G401 (cell line): ENCODE measurements at regions not wholly inside any gene's neighbourhood (a gene's known extent, or its start where the extent isn't known, plus 50 kb on each side); places are given as distances from the start of the nearest gene placed in this dataset.
"Not testable (repeated sequence)": the region's sequence is repeated elsewhere in the genome, so short reads cannot be mapped to it uniquely, and the experiment has no call there.

Experiments
- DNase-seq: peaks from one replicate; pipeline ENCODE4 v3.0.0-alpha.2; 2015; ENCODE audit warnings: low spot score
- in situ Hi-C: cut with HindIII; loops from 2 replicates; pipeline ENCODE4 v1.10.0; 2016; ENCODE audit warnings: low sequenced_read_pairs, mixed read lengths

DNA sequence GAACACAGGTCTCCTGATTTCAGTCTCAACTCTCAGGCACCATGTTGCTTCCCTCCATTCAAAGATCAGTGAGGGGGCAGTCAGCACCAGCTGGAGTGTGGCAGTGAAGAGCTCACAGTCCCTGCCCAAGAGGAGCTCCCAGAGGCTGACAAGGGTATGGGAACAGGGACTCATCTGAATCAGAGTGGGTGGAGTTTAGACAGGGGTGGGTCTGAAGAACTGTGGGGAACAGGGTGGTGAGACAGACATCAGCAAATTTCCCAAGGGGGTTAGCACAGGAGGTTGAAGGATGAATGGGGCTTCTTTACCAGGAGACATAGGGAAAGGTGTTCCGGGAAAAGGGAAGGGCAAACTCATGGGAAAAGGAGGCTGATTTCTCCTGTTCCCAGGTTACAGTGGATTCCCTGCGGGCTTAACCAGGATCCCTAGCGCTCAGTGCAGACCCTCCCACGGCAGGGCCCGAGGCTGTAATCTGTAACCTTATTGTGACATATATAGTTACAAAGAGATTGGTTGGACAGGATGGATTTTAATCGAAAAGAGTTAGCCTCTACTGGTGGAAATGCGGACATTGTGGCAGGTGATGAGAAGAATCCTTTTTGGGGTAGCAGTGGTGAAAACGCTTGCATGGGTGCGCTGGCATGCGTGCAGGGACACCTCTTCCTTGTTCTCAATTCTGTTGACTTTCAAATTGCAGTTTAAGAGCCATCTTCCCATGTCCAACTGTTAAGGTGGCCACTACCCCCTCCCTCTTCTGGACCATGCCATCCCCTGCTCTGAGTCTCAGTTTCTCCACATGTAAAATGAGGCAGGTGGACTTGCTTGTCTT, 160.3 kb downstream of the SMAD6 start:
- in situ Hi-C loops = no loop called here
- no peak for DNase-seq

DNA sequence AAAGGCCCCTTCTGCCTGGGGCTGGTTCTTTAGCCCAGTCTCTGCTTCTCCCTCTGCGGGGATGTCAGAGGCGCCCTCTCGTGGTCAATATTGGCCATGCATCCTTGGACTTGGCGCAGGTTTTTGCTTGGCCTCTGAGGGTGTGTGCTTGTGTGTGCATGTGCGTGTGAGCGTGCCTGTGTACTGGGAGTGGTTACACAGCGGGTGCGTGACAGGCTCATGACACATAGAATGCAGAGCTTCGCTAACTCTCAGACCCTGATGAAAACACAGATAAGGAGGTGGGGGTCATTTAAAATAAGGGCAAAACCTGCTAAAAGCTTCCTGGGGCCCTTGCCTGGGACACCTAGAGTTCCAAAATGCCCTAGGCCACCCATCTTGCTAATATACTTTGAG, 160.9 kb downstream of the SMAD6 start:
- in situ Hi-C loops = no loop called here

DNA sequence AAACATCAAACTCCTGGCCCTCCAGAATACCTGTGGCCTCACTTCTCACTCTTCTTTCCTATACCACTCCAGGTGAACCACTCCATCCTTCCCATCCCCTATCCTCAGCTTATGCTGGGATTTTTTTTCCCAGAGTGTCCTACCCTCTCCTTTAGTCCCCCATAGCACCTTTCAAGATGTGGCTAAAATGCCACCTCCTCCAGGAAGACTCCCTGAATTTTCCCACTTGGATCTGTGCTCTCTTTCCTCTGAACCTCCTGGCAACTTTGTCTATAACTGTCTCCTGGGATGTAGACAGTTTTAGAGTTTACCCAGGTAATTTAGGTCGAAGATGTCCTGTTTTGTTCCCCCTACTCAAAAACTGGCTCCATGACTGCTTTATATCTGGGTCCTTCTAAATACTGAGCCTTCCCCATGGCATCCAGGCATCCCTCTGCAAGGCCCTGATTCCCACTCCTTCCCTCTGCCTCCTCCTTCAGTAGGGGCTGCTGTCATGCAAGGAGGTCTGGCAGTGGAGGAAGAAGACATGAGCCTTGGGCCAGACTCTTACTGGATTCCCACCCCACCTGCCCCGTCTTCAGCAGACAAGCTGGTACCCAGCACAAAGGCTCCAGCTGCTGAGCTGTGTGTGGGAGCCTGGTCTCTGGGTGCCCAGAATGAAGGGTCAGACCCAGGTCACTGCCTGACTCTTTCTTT, 161.5 kb downstream of the SMAD6 start:
- DNase-seq = no peak

More for the DNA sequence above, 160.9 kb downstream of the SMAD6 start:
- peak; percentile 70 for DNase-seq

DNA sequence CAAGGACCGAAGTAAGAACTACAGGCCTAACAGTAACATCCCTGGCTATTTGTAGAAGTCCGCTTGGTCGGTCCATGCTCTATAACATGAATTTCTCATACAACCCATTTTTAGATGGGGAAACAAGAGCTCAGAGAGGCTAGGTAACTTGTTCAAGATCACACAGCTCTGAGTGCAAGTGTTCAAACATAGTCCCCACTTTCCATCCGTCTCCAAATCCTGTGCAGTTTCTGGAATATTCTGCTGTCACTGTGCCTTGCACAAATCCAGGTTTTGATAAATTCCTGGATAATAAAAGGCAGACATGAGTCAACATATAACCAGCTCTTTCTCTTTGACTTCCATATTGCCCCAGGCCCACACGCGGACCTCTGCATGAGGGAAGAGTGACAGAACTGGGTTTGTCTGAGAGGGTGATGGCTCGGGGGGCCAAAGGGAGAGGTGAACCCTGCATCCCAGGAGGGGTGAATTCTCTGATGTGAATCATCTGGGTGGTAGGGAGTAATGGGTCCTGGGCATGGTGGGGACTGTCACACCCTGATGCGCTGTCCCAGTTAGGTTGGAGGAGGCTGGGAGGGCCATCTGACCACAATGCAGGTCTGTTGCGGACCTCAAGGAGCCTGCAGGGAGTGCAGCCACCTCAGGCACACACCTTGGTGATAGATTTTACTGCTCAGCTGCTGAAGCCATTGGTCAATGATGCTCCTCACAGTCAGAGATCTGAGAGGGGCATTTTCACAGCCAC, 162.2 kb downstream of the SMAD6 start:
- in situ Hi-C loops = no loop called here

More for the DNA sequence above, 161.5 kb downstream of the SMAD6 start:
- in situ Hi-C loops = no loop called here

DNA sequence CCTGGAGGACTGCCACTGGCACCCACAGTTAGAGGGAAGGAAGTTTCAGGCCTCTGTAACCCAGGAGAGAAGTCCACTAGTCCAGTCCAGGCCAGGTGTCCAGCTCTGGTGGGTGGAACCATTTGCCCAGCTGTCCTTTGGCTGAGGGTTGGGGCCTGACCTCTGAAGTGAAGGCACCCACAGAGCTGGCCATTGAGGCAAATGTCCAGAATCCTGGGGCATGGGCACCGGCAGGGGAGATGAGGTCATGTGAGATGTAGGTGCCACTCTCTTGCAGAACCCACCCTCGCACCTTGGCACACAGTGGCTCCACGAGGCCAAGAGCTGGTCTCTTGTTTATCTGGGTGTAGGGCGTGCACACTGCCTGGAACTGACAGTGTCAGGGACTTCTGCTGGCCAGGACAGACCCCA, 162.8 kb downstream of the SMAD6 start:
- DNase-seq = no peak
- in situ Hi-C loops = no loop called here

More for the DNA sequence above, 162.2 kb downstream of the SMAD6 start:
- DNase-seq = no peak

DNA sequence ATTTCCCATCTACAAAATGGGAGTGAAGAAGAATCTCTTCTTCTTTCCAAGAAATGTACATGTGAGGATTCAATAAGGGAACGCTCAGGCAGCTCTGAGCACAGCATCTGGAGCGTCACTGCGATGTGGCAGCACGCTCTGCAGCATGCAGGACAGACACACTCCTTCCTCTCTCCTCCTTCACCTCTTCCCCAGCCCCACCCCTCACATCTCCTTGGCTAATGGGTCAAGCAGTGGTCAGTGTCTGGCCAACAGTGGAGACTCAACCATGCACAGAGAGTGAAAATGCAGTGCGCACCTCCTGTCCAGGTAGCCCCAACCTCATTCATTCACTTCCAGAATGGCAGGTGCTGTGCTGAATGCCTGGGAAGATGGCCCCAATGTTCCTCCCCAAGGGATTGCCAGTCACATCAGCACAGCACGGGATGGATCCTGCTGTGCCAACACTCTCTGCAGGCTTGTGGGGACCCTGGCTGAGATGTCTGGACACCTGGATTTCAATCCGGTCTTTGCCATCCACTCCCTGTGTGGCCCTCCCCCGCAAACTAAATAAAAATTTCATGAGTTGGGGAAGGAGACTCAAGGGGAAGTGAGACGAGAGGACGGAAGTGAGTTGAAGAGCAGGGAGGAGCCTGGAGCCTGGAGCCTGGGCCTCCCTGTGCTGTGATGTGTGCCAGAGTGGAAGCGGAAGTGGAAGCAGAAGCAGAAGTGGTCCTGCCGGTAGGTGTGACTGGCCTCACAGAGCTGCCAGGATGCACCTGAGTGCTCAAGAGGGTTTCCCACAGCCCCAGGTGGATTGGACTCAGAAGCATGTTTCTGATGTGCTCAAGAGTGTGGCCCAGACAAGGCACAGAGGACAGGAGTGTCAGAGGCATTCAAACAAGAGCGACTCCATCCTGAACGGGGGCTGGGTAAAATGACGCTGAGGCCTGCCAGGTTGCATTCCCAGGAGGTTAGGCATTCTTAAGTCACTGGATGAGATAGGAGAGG, 163.9 kb downstream of the SMAD6 start:
- no peak for DNase-seq
- in situ Hi-C loops = no loop called here

DNA sequence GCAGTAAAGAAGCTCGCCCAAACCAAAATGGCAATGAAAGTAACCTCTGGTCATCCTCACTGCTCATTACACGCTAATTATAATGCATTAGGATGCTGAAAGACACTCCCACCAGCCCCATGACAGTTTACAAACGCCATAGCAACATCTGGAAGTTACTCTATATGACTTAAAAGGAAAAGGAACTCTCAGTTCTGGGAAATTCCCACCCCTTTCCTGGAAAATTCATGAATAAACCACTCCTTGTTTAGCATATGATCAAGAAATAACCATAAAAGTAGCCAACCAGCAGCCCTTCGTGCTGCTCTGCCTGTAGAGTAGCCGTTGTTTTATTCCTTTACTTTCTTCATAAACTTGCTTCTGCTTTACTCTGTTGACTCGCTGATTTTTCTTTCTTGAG, 164.6 kb downstream of the SMAD6 start:
- no peak for DNase-seq
- in situ Hi-C loops = no loop called here

DNA sequence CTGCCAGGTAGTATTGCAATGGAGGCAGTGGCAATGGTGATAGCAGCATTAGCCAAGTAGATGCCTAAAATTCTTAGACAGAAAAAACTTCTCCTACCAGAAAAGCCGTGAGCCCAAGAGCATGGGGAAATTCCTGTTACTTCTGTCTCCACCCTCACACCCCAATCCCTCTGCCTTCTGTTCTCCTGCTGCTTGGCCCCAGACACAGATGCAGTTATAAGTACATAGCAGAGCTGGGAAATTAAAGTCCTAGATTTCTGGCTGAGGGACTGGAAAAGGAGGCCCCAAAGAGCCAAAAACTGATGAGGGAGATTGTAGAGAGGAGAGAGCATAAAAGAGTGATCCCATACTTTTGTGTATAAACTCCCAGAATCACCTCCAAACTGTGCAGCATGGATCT, 166.9 kb downstream of the SMAD6 start:
- in situ Hi-C loops = no loop called here
- no peak for DNase-seq

DNA sequence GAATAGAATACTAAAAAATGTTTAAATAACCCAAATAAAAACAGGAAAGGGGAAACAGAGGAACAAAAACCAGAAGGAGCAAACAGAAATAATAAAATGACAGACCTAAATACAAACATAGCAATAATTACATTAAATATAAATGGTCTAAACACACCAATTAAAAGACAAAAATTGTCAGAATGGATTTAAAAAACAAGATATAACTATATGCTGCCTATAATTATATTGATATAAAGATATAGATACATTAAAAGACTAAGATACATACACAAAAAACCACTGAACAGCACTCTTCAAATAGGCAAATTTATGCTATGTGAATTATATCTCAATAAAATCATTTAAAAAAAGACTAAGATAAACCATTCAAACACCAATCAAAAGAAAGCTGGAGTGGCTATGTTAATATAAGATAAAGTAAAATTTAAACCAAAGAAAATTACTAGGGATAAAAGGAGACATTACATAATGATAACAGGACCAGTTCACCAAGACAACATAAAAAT, 168.9 kb downstream of the SMAD6 start:
- no peak for DNase-seq
- in situ Hi-C loops = no loop called here

DNA sequence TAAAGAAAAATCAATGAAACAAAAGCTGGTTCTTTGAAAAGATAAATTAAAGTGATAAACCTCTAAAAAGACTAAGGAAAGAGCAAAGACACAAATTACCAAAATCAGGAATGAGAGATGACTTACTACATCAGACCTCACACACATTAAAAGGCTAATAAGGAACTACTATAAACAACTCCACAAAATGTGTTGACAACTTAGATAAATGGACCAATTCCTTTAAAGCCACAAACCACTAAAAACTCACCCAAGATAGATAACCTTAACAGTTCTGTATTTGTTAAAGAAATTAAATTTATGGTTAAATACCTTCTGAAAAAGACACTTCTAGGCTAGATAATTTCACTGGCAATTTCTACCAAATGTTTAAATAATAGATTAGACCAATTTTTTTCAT, 170.4 kb downstream of the SMAD6 start:
- in situ Hi-C loops = no loop called here
- DNase-seq = no peak

DNA sequence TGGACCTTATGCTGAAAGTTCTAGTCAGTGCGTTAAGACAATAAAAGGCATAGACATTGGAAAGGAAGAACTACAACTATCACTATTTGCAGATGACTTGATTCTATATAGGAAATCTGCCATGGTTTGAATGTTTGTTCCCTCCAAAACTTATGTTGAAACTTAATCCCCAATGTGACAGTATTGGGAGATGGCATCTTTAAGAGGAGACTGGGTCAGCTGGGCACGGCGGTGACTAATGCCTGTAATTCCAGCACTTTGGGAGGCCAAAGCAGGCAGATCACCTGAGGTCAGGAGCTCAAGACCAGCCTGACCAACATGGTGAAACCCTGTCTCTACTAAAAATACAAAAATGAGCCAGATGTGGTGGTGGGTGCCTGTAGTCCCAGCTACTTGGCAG, 171.3 kb downstream of the SMAD6 start:
- in situ Hi-C loops, DNase-seq: not testable (repeated sequence)

DNA sequence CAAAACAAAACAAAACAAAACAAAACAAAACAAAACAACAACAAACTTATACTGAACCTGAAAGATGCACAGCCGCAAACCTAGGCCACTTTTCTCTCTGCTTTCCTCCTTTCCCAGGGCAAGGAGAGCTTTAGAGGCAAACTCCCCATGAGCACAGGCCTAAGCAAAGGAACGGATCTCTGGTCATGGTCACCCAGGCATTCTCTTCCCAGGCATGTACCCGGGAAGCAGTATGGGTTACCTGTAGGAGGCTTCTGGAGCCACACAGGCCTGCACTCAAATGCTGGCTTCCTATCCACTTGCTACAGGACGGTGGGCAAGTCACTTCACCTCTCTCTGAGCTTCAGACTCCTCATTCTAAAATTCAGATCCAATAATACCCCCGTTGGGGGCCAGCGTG, 171.8 kb downstream of the SMAD6 start:
- in situ Hi-C loops = no loop called here

DNA sequence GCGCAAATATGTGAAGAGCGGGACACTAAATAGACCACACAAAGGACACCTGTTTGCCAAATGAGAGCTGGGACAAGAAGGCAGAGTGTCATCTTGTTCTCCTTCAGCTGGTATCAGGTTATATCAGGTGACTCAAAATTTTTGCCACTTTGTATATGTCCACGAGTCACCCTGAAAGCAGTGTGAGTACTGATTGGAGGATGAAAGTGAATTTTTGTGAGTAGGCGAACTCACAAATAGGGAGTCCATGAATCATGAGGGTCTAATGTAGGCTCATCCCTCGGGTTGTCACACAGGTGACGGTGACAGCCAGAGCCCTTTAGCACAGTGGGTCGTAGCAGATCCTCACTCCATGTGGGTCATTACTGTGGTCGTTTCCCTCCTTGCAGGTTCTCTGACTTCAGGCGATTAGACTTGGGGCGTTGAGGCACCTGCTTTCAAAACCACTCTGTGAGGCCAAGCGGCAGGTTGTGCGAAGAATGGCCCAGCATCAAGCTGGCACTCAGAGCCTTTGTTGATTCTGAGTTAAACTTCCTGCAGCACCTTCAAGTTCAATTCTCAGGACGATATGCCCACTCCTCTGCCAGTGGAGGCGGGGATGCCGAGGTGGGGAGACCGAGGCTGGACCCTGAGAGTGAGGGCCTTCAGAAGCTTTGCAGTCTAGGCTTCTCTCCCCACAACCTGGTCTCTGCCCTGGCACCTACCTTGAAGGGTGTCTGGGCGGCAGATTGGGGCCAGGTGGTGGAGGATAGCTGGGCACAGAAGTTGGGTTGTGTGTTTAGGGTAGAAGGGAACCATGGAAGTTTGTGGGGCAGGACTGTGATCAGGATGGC, 173.8 kb downstream of the SMAD6 start:
- no peak for DNase-seq
- in situ Hi-C loops = no loop called here

More for the DNA sequence above, 171.8 kb downstream of the SMAD6 start:
- peak; percentile 30 for DNase-seq

DNA sequence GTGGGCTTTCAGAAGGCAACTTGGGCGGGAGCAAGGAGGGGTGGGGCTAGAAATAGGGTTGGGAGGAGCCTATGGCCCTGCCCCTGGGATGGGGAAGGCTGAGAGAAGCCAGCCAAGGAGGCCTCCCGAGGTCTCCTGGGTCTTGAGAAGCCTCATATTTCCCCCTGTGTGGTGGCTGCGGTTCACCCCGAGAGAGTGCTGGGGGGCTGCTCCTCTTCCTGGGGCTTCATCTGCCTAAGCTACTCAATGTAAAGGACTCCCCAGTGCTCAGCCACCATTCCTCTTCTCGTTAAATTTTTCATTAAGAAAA, 174.3 kb downstream of the SMAD6 start:
- in situ Hi-C loops = no loop called here
- no peak for DNase-seq

DNA sequence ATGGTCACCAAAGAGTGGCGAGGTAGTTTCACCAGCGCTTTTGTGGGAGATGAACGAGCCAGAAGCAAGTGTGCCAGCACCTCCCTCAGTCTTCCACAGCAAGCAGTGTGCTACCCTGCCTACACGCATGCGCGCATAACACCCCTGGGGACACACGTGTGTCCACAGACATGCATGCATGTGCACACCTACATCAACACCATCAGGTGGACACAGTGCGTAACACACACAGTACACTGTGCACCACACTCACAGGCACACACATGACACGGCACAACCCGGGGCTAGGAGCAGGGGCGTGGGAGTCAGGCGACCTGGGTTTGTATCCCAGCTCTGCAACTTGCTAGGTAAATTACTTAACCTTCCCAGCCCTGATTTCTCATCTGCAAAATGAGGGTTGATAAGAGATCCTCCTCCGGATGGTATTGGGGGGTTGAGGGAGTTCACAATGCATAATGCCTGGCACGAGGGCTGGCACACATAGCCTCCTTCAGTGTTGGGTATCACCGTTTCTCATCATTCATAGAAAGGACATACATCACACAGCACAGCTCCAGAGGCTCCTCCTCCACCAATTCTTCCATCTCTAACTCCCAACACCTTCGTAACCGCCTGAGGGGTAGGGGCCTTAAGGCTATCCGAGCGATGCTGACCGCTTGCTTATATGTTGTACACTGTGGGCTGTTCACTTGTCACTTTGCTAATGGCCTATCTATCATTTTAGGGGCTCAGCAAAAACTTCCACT, 174.9 kb downstream of the SMAD6 start:
- in situ Hi-C loops = no loop called here

DNA sequence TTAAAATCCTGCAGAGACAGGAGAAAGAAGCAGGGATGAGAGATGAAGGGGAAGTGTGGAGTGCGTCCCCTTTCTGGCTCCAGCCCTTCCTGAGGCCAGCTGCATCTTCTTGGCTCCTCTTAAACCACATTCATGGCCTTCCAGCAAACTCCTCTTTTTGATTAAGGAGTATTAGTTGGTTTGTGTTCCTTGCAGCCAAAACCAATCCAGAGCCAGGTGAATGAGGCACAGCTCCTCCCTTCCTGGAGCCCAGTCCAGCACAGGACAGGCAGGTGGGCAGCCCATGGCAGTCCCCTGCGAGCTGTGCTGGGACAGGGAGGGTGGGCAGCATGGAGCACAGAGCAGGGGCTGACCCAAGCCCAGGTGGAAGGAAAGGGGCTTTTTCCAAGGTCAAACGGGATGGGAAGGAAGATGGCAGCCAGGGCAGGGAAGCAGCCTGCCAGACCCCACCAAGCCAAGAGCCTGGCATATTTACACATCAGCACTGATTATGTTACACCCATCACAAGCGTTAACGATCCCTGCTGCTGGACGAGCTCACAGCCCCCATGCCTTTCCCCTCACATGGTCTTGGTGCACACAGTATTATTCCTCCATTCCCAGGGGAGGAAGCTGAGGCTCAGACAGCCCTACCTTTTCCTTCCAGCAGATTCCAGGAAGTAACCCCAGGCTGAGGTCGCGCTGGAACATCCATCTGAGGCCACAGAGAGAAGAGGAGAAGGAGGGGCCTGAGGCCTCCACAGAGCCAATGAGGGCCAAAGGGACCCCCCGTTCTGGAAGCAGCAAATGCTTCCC, 175.6 kb downstream of the SMAD6 start:
- DNase-seq = no peak
- in situ Hi-C loops = no loop called here

More for the DNA sequence above, 174.9 kb downstream of the SMAD6 start:
- no peak for DNase-seq

DNA sequence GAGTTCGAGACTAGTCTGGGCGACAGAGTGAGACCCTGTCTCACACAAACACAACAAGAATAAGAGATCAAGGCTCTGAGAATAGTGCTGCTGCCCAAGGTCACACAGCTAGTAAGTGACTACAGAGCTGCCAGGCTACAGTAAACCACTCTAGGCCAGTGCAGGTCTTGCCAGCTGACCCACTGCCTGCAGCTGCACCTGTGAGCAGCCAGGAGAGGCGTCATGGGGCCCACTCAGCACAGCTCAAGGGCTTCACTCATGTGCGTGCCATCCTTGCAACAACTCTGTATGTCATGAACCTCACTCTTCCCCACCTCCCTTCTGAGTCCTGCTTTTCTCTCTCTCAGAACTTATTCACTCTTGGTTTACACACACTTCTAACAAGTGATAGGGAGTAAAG, 176.7 kb downstream of the SMAD6 start:
- DNase-seq = no peak
- in situ Hi-C loops = no loop called here
